ES-I3 (cell line): ENCODE measurements at regions not wholly inside any gene's neighbourhood (a gene's known extent, or its start where the extent isn't known, plus 50 kb on each side); places are given as distances from the start of the nearest gene placed in this dataset.

Experiments
- H3K36me3 ChIP-seq: 2 replicates; pipeline ENCODE4 v1.6.1; 2013; ENCODE audit warnings: mild to moderate bottlenecking, low read length, control low read depth, moderate library complexity; ENCODE audit not compliant: insufficient read depth
- H3K4me1 ChIP-seq: 2 replicates; pipeline ENCODE4 v1.6.1; 2013; ENCODE audit warnings: mild to moderate bottlenecking, control low read depth, low read length; ENCODE audit not compliant: insufficient read depth
- H3K9ac ChIP-seq: 2 replicates; pipeline ENCODE4 v1.6.1; 2013; ENCODE audit warnings: low read depth, mild to moderate bottlenecking, low read length, moderate library complexity
- H3K9me3 ChIP-seq: 2 replicates; pipeline ENCODE4 v1.6.1; 2013; ENCODE audit warnings: mild to moderate bottlenecking, low read length, moderate library complexity; ENCODE audit not compliant: control insufficient read depth, insufficient read depth

- Histone ChIP-seq H3K4me1 (peaks cover 5% of the 10 kb centered on the region; the same call in 1 of the 2 replicates), H3K9ac (no peak overlapping the region), H3K9me3 (no peaks in the 10 kb centered on the region), H3K36me3 (no peaks in the 10 kb centered on the region)
These were observed 136.3 kb upstream of the SERP2 start for GRCh38 chr13:44237276-44237767.

- Histone ChIP-seq H3K36me3 (no peaks in the 10 kb centered on the region), H3K9me3 (no peaks in the 10 kb centered on the region), H3K9ac (no peak overlapping the region), H3K4me1 (peaks cover 6% of the 10 kb centered on the region; the same call in 1 of the 2 replicates)
These were observed 135.7 kb upstream of the SERP2 start for GRCh38 chr13:44237881-44238421.

GRCh38 chr13:44240611-44241145 is 132.9 kb upstream of the SERP2 start:
- H3K9ac ChIP-seq = no peak overlapping the region

GRCh38 chr13:44241638-44242037 is 132.0 kb upstream of the SERP2 start:
- H3K9ac ChIP-seq = no peak overlapping the region
- H3K4me1 ChIP-seq = peaks cover 7% of the 10 kb centered on the region; the same call in 1 of the 2 replicates
- no peaks in the 10 kb centered on the region for H3K36me3 ChIP-seq
- H3K9me3 ChIP-seq = no peaks in the 10 kb centered on the region

More at GRCh38 chr13:44240611-44241145, 132.9 kb upstream of the SERP2 start:
- Histone ChIP-seq H3K36me3 (no peaks in the 10 kb centered on the region), H3K4me1 (peaks cover 7% of the 10 kb centered on the region; the same call in 1 of the 2 replicates), H3K9me3 (no peaks in the 10 kb centered on the region)

DNA sequence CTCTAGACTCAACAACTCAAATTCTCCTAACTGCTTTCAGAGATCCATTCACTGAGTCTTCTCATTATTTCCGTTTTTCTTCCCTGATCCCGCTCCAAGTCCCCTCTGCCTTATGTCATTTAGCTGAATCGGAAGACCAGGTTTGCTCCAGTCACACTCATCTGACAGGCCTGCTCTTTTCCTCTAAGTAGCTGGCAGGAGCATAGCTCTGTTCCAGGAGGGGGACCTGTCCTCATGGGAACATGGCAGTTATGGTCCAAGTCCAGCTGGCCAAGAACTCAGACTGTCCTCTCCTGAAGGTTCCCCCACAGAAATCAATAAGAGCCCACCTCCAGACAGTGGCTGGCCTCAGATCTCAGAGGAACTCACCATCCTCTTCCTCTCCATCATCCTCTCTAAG is 130.9 kb upstream of the SERP2 start:
- Histone ChIP-seq H3K9ac (no peak overlapping the region), H3K36me3 (no peaks in the 10 kb centered on the region), H3K4me1 (peaks cover 3% of the 10 kb centered on the region; the same call in 1 of the 2 replicates), H3K9me3 (no peaks in the 10 kb centered on the region)

DNA sequence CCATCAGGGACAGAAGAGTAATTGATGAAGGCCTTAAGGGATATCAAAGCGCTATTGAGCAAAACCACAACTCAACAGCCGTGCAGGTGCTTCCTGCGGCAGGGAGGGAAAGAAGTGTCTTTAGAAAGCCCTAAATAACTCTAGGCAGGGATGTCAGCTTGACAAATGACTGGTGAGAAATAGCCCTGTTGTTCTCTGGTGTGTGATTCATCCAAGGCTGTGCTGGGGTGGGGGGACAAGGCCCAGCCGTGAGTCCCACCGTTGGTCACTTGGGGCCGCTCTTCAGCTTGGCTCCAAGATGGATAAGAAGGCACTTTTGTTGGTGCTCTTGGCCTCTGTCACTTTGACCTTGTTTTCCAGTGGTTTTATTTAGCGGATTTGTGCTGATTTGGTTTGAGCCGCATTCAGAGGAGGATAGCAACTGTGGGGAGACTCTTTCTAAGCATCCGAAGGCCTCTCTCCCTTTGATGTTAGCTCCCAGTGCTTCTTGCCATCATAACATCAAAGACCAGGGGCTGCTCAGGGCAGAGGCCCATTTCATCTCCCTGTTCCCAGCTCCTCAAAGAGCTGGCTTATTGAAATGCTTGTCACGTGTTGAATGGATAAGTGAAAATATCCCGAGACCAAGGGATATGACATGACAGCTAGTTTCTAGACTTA is 130.3 kb upstream of the SERP2 start:
- Histone ChIP-seq H3K4me1 (peaks cover 3% of the 10 kb centered on the region; the same call in 1 of the 2 replicates), H3K9me3 (no peaks in the 10 kb centered on the region), H3K36me3 (no peaks in the 10 kb centered on the region), H3K9ac (no peak overlapping the region)

DNA sequence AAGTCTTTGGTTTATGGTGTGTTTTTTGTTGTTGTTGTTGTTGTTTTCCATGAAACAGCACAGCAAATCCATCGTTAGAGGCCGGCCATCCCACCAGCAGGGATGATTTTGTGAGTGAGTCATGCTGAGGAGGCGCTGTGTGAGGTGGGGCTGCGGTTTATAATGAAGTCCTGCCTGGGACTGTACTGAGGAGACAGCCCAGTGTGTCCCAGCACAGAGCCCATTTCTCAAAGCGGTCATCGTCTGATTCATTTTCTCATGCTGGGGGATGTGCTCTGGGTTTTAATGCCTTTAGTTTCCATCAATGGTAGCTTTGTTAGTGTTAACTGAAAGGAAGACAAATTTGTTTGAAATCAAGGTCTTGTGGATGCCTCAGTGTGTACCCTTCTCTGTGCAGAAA is 129.3 kb upstream of the SERP2 start:
- H3K36me3 ChIP-seq = no peaks in the 10 kb centered on the region
- H3K4me1 ChIP-seq = peaks cover 3% of the 10 kb centered on the region; the same call in 1 of the 2 replicates
- no peak overlapping the region for H3K9ac ChIP-seq
- no peaks in the 10 kb centered on the region for H3K9me3 ChIP-seq

- H3K9ac ChIP-seq = no peak overlapping the region
- H3K9me3 ChIP-seq = no peaks in the 10 kb centered on the region
- H3K4me1 ChIP-seq = no peaks in the 10 kb centered on the region
- H3K36me3 ChIP-seq = no peaks in the 10 kb centered on the region
These were observed 124.2 kb upstream of the SERP2 start for GRCh38 chr13:44249431-44249836.

DNA sequence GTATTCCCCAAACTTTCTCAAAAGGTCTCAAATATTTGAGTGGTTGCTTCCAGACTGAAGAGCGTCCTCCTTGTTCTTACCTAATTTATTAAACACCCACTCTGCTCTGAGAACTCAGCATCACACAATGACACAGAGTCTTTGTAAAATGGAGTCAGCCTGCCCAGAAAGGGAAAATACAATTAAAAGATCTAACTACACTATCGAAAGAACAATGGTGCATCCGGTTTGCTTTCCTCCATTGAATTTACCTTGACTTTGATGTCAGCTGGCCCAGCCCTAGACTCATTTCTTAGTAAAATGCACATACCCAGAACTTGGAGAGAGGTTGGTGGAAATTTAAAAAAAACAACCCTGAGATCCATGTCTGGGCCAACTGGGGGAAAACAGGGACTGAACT is 120.7 kb upstream of the SERP2 start:
- Histone ChIP-seq H3K9ac (no peak overlapping the region), H3K9me3 (no peaks in the 10 kb centered on the region), H3K4me1 (peaks cover 11% of the 10 kb centered on the region), H3K36me3 (no peaks in the 10 kb centered on the region)

GRCh38 chr13:44255771-44256364 is 117.8 kb upstream of the SERP2 start:
- Histone ChIP-seq H3K9ac (no peak overlapping the region), H3K9me3 (no peaks in the 10 kb centered on the region), H3K4me1 (peaks cover 11% of the 10 kb centered on the region), H3K36me3 (no peaks in the 10 kb centered on the region)

- H3K9ac ChIP-seq = no peak overlapping the region
- H3K4me1 ChIP-seq = peaks cover 11% of the 10 kb centered on the region
- H3K9me3 ChIP-seq = no peaks in the 10 kb centered on the region
- H3K36me3 ChIP-seq = no peaks in the 10 kb centered on the region
These were observed 115.8 kb upstream of the SERP2 start for GRCh38 chr13:44257796-44258195.

DNA sequence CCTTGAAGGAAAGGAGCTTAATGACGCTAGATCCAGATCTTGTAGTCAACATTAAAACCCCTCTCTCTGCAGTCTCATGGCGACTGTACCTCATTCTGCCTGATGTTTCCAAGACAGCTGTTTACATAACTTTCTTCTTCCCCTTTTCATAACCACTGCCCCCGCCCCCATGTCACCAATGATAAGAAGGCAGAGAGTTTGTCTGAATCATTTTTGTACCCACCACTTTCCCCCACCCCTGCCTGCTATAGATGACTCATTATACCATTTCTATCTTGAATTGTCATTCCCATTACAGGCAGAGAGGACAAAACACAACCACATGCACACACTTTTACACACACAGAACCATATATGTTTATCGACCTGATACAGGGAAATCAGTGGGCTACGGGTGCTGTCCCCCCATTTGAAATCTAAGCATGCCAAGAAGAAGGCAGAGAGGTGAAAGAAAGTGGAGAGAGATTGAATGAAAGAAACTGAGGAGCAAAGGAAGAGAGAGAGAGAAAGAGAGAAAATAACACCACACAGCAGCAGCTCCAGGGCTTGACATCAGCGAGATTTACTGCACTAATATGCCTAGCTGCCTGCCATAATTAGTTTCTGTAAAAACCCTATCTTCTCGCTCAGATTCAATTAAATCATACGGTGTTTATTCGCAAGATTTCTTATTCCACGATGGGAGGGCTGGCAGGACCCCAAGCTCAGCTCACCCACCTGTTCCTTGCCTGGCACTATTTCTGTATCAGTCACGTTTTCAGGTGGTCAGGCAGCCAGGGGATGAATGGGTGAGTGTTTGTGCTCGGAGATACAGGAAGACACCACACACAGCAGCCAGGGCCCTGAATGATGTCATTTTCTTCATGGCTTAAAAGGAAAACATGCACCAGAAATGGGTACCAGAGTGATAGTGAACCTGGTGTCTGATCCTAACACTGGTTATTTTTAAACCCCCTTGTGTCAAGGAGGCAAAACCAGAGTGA is 114.3 kb upstream of the SERP2 start:
- Histone ChIP-seq H3K9me3 (no peaks in the 10 kb centered on the region), H3K9ac (no peak overlapping the region), H3K4me1 (peaks cover 11% of the 10 kb centered on the region), H3K36me3 (no peaks in the 10 kb centered on the region)

DNA sequence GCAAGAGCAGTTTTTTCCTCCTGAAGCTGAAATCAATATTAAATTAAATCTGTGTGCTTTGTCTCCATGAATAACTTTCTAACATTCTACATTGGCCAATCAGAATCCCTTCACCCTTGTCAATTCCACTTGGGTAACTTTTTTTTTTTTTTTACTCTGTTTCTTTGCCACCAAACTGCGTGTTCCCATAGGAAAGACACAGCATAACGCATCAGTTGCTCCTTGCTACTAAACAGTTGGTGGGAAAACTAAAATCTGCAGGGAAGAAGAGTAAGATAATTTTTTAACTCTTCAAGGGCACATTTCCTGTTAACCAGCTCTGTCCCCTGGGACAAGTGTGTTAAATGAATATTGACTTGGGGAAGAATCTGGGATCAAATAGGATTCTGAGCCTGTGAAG is 113.3 kb upstream of the SERP2 start:
- no peaks in the 10 kb centered on the region for H3K9me3 ChIP-seq
- no peak overlapping the region for H3K9ac ChIP-seq
- no peaks in the 10 kb centered on the region for H3K36me3 ChIP-seq
- H3K4me1 ChIP-seq = peaks cover 7% of the 10 kb centered on the region
